Heart right ventricle (tissue), 16 donors: ENCODE measurements at regions not wholly inside any gene's neighbourhood (a gene's known extent, or its start where the extent isn't known, plus 50 kb on each side); places are given as distances from the start of the nearest gene placed in this dataset.

Experiments used
- ATAC-seq, 8 donors: fragments of 200-7000 bp; cut with Tn5 transposase; one replicate each; pipeline ENCODE4 v1.9.1; 2020; ENCODE audit warnings: mild to moderate bottlenecking in 8 of 8, moderate library complexity in 8 of 8, moderate number of reproducible peaks in 1 of 8
- DNase-seq, 2 donors: peaks; one replicate each; pipeline ENCODE4 v3.0.0-alpha.2; 2020
- H3K27ac ChIP-seq, 10 donors: fragments of 200-600 bp; sonication (generic) in 2 of 10; one replicate each; pipeline versions ENCODE4 v1.5.0 to v1.8.0; 2020 to 2022; ENCODE audit warnings: mild to moderate bottlenecking in 3 of 10
- H3K27me3 ChIP-seq, 7 donors: fragments of 200-600 bp; one replicate each; pipeline ENCODE4 v1.8.0; 2021 to 2022; ENCODE audit warnings: mild to moderate bottlenecking in 2 of 7
- H3K36me3 ChIP-seq, 9 donors: fragments of 200-600 bp; sonication (generic) in 1 of 9; one replicate each; pipeline versions ENCODE4 v1.5.0 to v1.8.0; 2020 to 2022; ENCODE audit warnings: mild to moderate bottlenecking in 2 of 9
- H3K4me1 ChIP-seq, 9 donors: fragments of 200-600 bp; sonication (generic) in 1 of 9; one replicate each; pipeline versions ENCODE4 v1.5.0 to v1.8.0; 2020 to 2022; ENCODE audit warnings: mild to moderate bottlenecking in 4 of 9
- H3K4me3 ChIP-seq, 10 donors: fragments of 200-600 bp; sonication (generic) in 2 of 10; one replicate each; pipeline versions ENCODE4 v1.5.0 to v1.8.0; 2020 to 2022; ENCODE audit warnings: mild to moderate bottlenecking in 7 of 10, moderate library complexity in 2 of 10
- H3K9me3 ChIP-seq, 11 donors: fragments of 200-600 bp in 10 of 11; sonication (generic) in 2 of 11; one replicate each; pipeline versions ENCODE4 v1.5.0 to v1.8.0; 2013 to 2022; ENCODE audit warnings: mild to moderate bottlenecking in 2 of 11, control low read depth in 1 of 11, moderate library complexity in 1 of 11
- WGBS, 2 donors: extraction: QIAGEN DNeasy Blood & Tissue Kit; methylation state at CpG; one replicate each; pipeline ENCODE4 v1.1.7; 2013; ENCODE audit warnings: inconsistent platforms in 1 of 2; 5-methylcytosine and 5-hydroxymethylcytosine counted together
- intact Hi-C, 10 donors: fragments of 100-400 bp; cut with DNase I; formaldehyde crosslinking; loops; one replicate each; pipeline versions ENCODE4 v1.11.1 to v1.14.2; 2022
- TF ChIP-seq, protein P1 (sequence below), 9 donors: fragments of 200-600 bp; sonication (generic) in 2 of 9; IDR thresholded peaks; one replicate each; pipeline versions ENCODE4 v1.5.0 to v1.8.0; 2021 to 2022; ENCODE audit warnings: antibody characterized with exemption in 9 of 9, mild to moderate bottlenecking in 5 of 9, moderate library complexity in 1 of 9
- donor health status: Arrhythmogenic right ventricular cardiomyopathy.
- donor health status: ischemic (EF 13 %, LVEDD 7.1; RV severe dilation, severe dysfunction).
- donor health status: healthy with polysubstance abuse.
- donor health status: DM: no; HTN: yes; CAD: no.
- donor health status: DM: no; HTN: no; CAD: no.
- donor health status: ischemic (EF 25% LVEDD 6.9; RV normal size, moderate dysfunction).
- donor health status: ischemic (EF 25% LVEDD 5.7; RV mildly dilated, moderate dysfunction).
- donor health status: healthy.
- donor health status: DM: yes; HTN: yes; CAD: no.
- donor health status: Ischemic cardiomyopathy.
- donor health status: ischemic (EF 35%, LVEDD 5.7; RV mildly dilated, moderate dysfunction).
- donor health status: nonischemic (EF 11% LVEDD 7.7; RV severe dilation, severe dysfunction).
- donor health status: DM: yes; HTN: yes; CAD: no.
- donor health status: PGD.
- donor health status: ischemic (EF 29% LVEDD 5.4; RV normal size, mild dysfunction).
- donor health status: nonischemic (EF 23%, LVEDD 6.1; RV moderate dilation, normal function).

DNA sequence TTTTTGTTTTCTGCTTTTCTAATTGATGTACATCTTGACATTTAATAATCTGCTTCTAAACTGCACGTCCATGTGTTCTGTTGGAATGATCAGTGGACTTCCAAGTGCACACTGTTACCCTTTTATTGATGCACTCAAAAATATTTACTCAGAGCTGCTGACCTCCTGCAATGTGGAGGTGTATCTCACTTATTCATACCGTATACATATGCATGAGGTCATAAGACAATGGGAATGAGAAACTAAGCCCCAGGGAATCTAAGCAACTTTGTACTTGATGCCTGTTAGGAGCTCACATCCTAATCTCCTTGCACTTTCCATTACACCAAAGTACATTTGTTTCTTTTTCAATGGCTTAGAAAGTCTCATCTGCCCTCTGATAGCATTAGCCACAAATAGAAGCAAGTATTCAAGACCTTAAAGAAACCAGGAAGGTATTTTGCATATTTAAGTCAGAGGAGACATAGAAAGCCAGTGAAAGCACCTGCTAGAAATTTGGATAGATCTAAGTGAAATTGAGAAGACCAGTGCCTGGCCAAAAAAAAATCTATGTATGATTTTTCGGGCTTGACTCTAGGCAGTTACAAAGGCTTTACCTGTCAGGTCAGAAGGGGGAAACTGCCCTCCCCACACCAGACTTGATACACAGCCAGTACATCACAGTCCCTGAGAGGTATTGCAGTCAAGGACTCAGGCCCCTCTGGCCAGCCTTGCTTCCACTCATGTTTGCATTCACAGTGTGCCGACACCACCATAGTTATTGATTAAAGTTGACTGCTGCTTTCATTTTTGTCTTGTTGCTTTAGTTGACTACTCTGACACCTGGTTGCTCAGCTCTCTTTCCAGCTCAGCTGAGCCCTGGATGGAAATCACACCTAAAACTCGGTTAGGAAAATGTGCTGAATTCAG lies 391.7 kb upstream of the CYRIA start:
- Histone ChIP-seq H3K4me3 (no peak overlapping the region), H3K9me3 (no peaks in the 10 kb centered on the region), H3K4me1 (no peaks in the 10 kb centered on the region), H3K27me3 (no peaks in the 10 kb centered on the region), H3K36me3 (no peaks in the 10 kb centered on the region), H3K27ac (no peak overlapping the region)
- no peak for ATAC-seq
- no peak for DNase-seq
- intact Hi-C loops: no loop called here
- WGBS, 2 donors: 66 to 77% methylated on average over 5 of the region's 5 CpGs
- TF ChIP-seq, protein P1, sequence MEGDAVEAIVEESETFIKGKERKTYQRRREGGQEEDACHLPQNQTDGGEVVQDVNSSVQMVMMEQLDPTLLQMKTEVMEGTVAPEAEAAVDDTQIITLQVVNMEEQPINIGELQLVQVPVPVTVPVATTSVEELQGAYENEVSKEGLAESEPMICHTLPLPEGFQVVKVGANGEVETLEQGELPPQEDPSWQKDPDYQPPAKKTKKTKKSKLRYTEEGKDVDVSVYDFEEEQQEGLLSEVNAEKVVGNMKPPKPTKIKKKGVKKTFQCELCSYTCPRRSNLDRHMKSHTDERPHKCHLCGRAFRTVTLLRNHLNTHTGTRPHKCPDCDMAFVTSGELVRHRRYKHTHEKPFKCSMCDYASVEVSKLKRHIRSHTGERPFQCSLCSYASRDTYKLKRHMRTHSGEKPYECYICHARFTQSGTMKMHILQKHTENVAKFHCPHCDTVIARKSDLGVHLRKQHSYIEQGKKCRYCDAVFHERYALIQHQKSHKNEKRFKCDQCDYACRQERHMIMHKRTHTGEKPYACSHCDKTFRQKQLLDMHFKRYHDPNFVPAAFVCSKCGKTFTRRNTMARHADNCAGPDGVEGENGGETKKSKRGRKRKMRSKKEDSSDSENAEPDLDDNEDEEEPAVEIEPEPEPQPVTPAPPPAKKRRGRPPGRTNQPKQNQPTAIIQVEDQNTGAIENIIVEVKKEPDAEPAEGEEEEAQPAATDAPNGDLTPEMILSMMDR (IDR thresholded peaks at IDR 0.05): no peak

DNA sequence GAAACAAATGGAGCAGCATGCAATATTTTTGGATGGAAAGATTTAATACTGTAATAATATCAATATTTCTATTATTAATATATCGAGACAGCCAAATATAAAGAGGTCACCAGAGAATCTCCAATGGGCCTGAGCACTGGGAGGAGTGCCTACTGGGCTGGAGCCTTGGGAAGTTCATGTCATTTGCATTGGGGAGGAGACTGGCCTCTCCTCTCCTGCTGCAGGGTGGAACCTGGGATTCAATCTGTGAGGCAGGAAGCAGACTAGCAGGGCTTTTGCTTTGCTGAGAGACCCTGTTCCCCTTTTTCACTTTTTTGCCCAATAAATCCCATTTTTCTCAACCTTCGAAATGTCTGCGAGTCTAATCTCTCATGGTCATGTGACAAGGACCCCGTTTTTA lies 390.6 kb upstream of the CYRIA start:
- intact Hi-C loops: no loop called here
- Histone ChIP-seq H3K4me3 (no peak overlapping the region), H3K27me3 (no peaks in the 10 kb centered on the region), H3K4me1 (no peaks in the 10 kb centered on the region), H3K27ac (no peak overlapping the region), H3K36me3 (no peaks in the 10 kb centered on the region), H3K9me3 (no peaks in the 10 kb centered on the region)
- 89% methylated on average over 4 of the region's 4 CpGs for WGBS, 2 donors
- no peak for DNase-seq
- TF ChIP-seq, protein P1 (IDR thresholded peaks at IDR 0.05): no peak
- ATAC-seq: no peak

DNA sequence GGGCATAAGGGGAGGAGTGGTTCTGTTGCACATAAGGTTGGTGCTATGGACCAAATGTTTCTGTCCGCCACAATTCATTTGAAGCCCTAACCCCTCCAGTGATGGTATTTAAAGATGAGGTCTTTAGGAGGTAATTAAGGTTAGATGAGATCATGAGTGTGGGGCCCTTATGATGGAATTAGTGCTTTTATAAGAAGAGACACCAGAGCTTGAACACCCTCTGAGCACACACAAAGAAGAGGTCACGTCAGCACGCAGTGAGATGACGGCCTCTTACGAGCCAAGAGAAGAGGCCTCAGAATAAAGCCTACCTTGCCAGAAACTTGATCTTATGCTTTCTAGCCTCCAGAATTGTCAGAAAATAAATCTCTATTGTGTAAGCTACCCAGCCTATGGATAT lies 386.4 kb upstream of the CYRIA start:
- ATAC-seq (no peak), DNase-seq (no peak)
- Histone ChIP-seq H3K27ac (no peak overlapping the region), H3K4me1 (no peaks in the 10 kb centered on the region), H3K9me3 (no peaks in the 10 kb centered on the region), H3K27me3 (no peaks in the 10 kb centered on the region), H3K4me3 (no peak overlapping the region), H3K36me3 (no peaks in the 10 kb centered on the region)
- TF ChIP-seq, protein P1 (IDR thresholded peaks at IDR 0.05): no peak
- intact Hi-C loops: no loop called here
- 96% methylated on average over 5 of the region's 5 CpGs for WGBS, 2 donors

DNA sequence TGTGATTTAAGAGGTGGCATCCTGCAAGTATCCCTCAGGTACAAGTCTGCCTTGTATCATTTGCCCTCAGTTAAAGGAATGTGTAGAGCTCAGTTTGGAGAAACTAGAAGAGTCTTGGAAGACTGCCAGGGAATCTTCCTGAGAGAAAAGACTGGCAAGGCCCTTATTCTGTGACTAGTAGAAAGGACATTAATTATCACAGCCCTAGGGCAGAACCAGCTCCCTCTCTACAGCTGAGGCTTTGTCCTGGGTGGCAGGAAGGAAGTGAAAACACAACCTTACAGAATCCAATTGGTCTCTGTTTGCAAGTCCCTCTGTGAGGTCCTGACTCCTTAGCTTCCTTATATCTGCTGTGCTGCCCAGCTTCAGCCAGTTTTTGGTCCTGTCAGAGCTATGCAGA lies 385.9 kb upstream of the CYRIA start:
- ATAC-seq: no peak
- DNase-seq: no peak
- Histone ChIP-seq H3K27ac (no peak overlapping the region), H3K4me3 (no peak overlapping the region), H3K9me3 (no peaks in the 10 kb centered on the region), H3K27me3 (no peaks in the 10 kb centered on the region), H3K36me3 (no peaks in the 10 kb centered on the region), H3K4me1 (no peaks in the 10 kb centered on the region)
- TF ChIP-seq, protein P1 (IDR thresholded peaks at IDR 0.05): no peak
- intact Hi-C loops: no loop called here
